Central memory CD8-positive, alpha-beta T cell (primary cell): ENCODE measurements at regions not wholly inside any gene's neighbourhood (a gene's known extent, or its start where the extent isn't known, plus 50 kb on each side); places are given as distances from the start of the nearest gene placed in this dataset.
A peak's percentile ranks its signal among the peaks of the same experiment; 100 is the strongest.

Experiments used
- ATAC-seq: fragments of 150-1000 bp; cut with Tn5 transposase; replicated peaks from 2 replicates; pipeline ENCODE4 v1.10.0; 2022; ENCODE audit warnings: mild to moderate bottlenecking, moderate FRiP score, moderate number of reproducible peaks; ENCODE audit not compliant: poor library complexity, severe bottlenecking; ENCODE audit errors: extremely low read depth
- DNase-seq, 2 donors: peaks; one replicate each; pipeline ENCODE4 v3.0.0; 2021; ENCODE audit warnings: low spot score in 2 of 2
- H3K27ac Mint-ChIP-seq: one replicate; pipeline ENCODE4 v1.8.0; 2022; ENCODE audit warnings: low read depth, mild to moderate bottlenecking, moderate library complexity, mixed read lengths
- H3K27me3 Mint-ChIP-seq: one replicate; pipeline ENCODE4 v1.8.0; 2022; ENCODE audit warnings: mixed read lengths
- H3K36me3 Mint-ChIP-seq: one replicate; pipeline ENCODE4 v1.8.0; 2022; ENCODE audit warnings: mild to moderate bottlenecking, moderate library complexity, mixed read lengths; ENCODE audit not compliant: insufficient read depth
- H3K4me1 Mint-ChIP-seq: one replicate; pipeline ENCODE4 v1.8.0; 2022; ENCODE audit warnings: mixed read lengths
- H3K4me3 Mint-ChIP-seq: one replicate; pipeline ENCODE4 v1.8.0; 2022; ENCODE audit warnings: mild to moderate bottlenecking, moderate library complexity, mixed read lengths
- H3K9me3 Mint-ChIP-seq: one replicate; pipeline ENCODE4 v1.8.0; 2022; ENCODE audit warnings: mixed read lengths

DNA sequence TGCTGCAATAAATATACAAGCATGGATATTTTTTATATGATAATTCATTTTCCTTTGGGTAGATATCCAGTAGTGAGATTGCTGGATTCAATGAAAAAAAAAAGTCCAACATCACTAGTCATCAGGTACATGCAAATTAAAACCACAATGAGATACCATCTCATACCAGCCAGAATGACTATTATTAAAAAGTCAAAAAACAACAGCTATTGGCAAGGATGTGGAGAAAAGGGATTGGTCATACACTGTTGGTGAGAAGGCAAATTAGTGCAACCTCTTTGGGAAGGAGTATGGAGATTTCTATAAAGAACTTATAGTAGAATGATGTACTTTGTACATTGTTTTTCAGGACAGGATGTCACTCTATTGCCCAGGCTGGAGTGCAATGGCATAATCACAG, 531.2 kb upstream of the MGAT4C start:
- Mint-ChIP-seq H3K4me1 (no peaks in the 10 kb centered on the region), H3K27me3 (no peaks in the 10 kb centered on the region), H3K4me3 (no peak overlapping the region), H3K9me3 (peaks cover 5% of the 10 kb centered on the region), H3K36me3 (no peaks in the 10 kb centered on the region), H3K27ac (no peak overlapping the region)
- ATAC-seq: no peak
- DNase-seq: no peak

DNA sequence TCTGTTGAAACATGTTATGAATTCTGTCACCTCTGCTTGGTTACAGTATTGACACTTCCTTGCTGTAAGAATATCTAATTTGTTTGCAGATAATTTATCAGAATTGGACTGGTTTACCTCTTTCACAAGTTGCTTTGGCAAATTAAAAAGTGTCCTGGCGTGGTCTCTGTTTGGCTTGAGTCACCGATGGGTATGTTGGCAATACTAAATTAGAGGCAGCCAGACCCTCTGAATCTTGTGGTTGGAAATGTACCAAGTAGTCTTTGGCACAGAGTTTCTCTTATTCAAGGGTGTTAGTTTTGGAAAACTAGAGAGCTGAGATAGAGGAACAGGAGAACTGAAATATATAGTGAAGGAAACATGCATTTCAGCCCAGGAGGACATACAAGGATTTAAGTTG, 521.1 kb upstream of the MGAT4C start:
- peaks cover 12% of the 10 kb centered on the region for H3K9me3 Mint-ChIP-seq
- no peak overlapping the region for H3K4me3 Mint-ChIP-seq
- no peaks in the 10 kb centered on the region for H3K36me3 Mint-ChIP-seq
- H3K27me3 Mint-ChIP-seq: no peaks in the 10 kb centered on the region
- DNase-seq (no peak), ATAC-seq (no peak)
- no peaks in the 10 kb centered on the region for H3K4me1 Mint-ChIP-seq
- H3K27ac Mint-ChIP-seq: no peak overlapping the region

DNA sequence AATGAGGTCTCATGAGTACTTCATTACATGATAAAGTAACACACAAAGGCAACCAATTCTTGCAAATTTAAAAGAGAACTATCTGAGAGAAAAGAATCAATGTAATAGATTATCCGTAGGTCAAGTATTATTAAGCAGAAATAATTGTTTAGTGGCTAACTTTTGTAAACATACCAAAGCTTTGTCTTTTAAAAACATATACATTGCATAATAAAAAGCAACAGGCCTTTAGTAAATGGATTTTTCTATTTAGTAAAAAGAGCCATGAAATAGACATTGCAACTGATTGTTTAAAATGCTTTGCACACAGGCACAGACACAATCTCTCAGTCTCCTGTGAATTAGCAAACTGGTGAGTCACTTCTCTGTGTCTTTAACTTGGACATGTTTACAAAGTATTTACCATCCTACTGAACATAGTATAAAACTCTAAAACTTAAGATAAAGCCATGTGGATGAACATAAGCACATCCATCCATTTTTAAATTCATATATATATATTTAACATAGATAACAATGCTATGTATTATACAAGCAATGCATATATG, 518.7 kb upstream of the MGAT4C start:
- H3K4me3 Mint-ChIP-seq: no peak overlapping the region
- no peak for ATAC-seq
- no peak for DNase-seq

DNA sequence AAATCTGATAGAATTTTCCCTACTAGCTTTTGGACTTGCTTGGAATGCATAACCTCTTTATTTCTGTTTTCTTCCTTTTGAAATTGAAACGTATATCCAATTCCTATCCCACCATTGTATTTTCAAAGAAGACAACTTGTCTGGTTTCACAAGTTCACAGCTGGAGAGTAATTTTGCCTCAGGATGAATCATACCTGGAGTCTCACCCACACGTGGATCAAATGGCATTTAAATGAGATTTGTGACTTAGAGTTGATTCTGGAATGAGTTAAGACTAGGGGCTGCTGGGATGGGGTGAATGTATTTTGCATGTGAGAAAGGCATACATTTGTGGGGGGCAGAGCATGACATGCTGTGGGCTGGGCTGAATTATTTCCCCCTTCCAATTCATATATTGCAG, 516.5 kb upstream of the MGAT4C start:
- DNase-seq (no peak), ATAC-seq (no peak)
- Mint-ChIP-seq H3K36me3 (no peaks in the 10 kb centered on the region), H3K4me3 (no peak overlapping the region), H3K27ac (no peak overlapping the region), H3K9me3 (peaks cover 6% of the 10 kb centered on the region), H3K4me1 (no peaks in the 10 kb centered on the region), H3K27me3 (no peaks in the 10 kb centered on the region)

More for the DNA sequence above, 518.7 kb upstream of the MGAT4C start:
- H3K27ac Mint-ChIP-seq: no peak overlapping the region
- H3K9me3 Mint-ChIP-seq: peaks cover 6% of the 10 kb centered on the region
- no peaks in the 10 kb centered on the region for H3K27me3 Mint-ChIP-seq
- H3K4me1 Mint-ChIP-seq: no peaks in the 10 kb centered on the region
- H3K36me3 Mint-ChIP-seq: no peaks in the 10 kb centered on the region

DNA sequence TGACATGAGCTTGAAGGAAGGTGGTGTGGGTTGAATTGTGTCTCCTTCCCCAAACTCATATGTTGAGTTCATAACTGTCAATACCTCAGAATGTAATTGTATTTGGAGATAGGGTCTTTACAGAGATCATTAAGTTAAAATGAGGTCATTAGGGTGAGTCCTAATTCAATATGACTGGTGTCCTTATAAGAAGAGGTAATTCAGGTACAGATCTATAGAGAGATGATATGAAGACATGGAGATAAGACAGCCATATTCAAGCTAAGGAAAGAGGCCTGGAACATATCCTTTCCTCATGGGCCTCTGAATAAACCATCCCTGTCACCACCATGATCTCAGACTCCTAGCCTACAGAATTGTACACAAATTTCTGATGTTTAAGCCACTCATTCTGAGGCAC, 514.7 kb upstream of the MGAT4C start:
- peak; percentile 19 for ATAC-seq
- Mint-ChIP-seq H3K36me3 (no peaks in the 10 kb centered on the region), H3K27me3 (no peaks in the 10 kb centered on the region)

DNA sequence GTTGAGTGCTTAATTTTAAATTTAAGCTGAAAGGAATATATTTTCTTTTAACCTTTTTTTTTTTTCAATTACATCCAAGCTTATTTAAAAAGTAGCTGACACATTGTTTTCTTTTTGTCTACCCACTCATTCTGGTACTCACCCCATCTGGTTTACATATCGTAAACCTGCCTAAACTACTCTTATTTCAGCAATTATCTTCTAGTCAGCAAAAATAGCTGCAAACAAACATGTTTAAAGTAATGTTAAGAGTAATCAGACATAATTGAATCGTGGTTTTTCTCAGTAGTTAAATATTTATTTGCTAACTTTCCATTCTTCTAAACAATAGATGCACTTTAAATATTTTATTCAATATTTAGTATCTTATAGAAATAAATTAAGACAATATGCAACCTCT, 492.7 kb upstream of the MGAT4C start:
- ATAC-seq (no peak), DNase-seq (no peak)
- no peak overlapping the region for H3K4me3 Mint-ChIP-seq
- no peaks in the 10 kb centered on the region for H3K36me3 Mint-ChIP-seq
- no peak overlapping the region for H3K27ac Mint-ChIP-seq
- H3K4me1 Mint-ChIP-seq: no peaks in the 10 kb centered on the region
- H3K9me3 Mint-ChIP-seq: peaks cover 23% of the 10 kb centered on the region
- H3K27me3 Mint-ChIP-seq: no peaks in the 10 kb centered on the region

More for the DNA sequence above, 514.7 kb upstream of the MGAT4C start:
- no peak for DNase-seq
- no peaks in the 10 kb centered on the region for H3K4me1 Mint-ChIP-seq
- no peak overlapping the region for H3K4me3 Mint-ChIP-seq
- H3K27ac Mint-ChIP-seq: no peak overlapping the region
- peaks cover 6% of the 10 kb centered on the region for H3K9me3 Mint-ChIP-seq

DNA sequence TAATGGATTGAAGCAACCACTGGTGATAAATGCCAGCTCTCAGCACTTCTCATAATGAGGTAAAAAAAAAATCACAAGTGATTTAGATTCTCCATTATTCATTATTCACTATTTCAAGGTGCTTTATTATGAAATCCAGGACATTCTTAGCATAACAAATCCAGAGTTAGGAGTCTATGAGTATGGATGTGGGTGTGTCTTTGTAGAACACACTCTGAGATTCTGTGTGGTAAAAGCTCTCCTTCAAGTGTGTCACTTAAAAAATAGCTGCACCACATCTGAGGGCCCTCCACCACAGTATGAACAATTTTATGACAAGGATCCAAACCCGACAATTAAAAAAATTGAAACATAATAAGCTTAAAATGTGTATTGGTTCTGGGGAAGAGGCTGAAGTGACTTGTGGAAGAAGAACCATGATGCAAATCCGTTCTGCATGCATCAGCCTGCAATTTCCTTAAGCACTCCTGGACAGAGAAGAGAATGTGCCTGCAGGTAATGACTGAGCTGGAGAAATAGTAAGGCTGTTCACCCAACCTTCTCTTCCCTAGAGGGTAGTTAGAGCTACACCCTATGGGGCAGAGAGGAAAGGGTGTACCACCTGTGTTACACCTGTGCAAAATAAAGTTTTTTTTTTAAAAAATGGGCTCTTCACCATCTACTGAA, 488.5 kb upstream of the MGAT4C start:
- H3K4me3 Mint-ChIP-seq: no peak overlapping the region
- DNase-seq (no peak), ATAC-seq (no peak)
- H3K36me3 Mint-ChIP-seq: no peaks in the 10 kb centered on the region
- no peaks in the 10 kb centered on the region for H3K27me3 Mint-ChIP-seq
- peaks cover 16% of the 10 kb centered on the region for H3K9me3 Mint-ChIP-seq
- no peak overlapping the region for H3K27ac Mint-ChIP-seq
- no peaks in the 10 kb centered on the region for H3K4me1 Mint-ChIP-seq

DNA sequence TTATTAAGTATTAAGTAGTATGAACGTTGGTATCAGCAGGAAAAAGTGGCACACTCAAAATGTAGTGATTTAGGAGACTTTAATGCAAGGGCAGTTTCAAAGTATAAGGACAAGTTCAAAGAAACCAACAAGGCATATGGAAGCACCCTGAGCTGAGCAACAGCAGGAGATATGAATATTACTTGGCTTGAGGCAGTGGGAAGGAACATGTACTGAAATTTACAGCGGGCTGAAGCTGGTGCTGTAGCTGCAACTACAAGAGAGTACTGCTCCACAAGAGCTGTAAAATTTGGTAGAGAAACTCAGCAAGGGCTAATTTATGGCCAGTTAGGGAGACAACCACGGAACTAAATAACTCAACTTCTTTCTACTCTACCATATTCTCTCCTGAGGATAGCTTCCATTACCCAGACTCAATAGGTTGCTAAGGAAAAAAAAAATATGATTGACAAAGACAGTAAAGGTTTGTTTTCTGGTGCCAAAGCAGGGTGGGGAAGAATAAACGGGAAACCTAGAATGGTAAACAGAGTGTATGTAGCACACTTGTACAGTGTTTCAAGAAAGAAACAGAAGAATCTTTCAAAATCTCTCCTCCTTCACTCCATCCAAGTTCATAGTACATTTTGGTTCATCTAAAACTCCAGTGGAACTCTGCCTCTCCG, 487.8 kb upstream of the MGAT4C start:
- no peaks in the 10 kb centered on the region for H3K27me3 Mint-ChIP-seq
- peaks cover 16% of the 10 kb centered on the region for H3K9me3 Mint-ChIP-seq
- ATAC-seq: no peak
- no peak overlapping the region for H3K4me3 Mint-ChIP-seq
- no peaks in the 10 kb centered on the region for H3K36me3 Mint-ChIP-seq
- DNase-seq: no peak
- H3K4me1 Mint-ChIP-seq: no peaks in the 10 kb centered on the region
- H3K27ac Mint-ChIP-seq: no peak overlapping the region

DNA sequence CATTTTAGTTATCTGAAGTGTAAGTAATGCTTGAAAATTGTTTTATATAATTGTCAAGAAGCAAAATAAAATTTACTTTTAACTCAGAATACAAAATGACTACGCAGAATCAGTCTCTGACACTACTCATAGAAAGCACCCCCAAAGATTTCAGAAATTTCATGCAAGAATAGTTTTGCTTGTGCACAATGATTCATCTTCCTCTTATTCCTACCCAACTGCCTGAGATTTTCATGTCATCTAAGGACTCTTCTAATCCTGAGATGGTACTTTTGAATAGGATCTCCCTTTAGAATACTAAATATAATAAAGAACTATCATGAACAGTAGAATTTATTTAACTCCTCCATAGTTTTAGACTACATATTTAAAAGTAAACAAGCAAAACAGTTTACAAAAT, 485.3 kb upstream of the MGAT4C start:
- H3K27me3 Mint-ChIP-seq: no peaks in the 10 kb centered on the region
- peaks cover 8% of the 10 kb centered on the region for H3K9me3 Mint-ChIP-seq
- DNase-seq (no peak), ATAC-seq (no peak)
- H3K4me3 Mint-ChIP-seq: no peak overlapping the region
- H3K27ac Mint-ChIP-seq: no peak overlapping the region
- H3K4me1 Mint-ChIP-seq: no peaks in the 10 kb centered on the region
- no peaks in the 10 kb centered on the region for H3K36me3 Mint-ChIP-seq

DNA sequence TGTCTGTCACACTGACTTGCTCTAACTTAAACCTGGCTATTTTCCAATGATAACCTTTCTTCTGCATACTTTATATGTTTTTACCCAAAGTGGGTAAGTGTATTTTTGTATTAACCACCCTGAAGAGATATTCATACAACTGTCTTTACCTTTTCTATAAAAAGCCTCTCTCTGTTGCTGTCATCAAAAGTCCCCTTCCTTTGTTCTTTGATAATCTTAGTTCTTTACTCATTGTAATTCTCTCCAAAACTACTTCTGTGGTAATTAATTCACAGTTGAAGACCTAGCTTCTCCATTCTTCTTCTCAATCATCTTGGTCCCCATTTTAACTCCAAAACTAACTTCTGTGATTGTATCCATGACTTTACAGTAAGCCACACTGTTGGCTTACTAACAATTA, 479.7 kb upstream of the MGAT4C start:
- Mint-ChIP-seq H3K36me3 (no peaks in the 10 kb centered on the region), H3K27ac (no peak overlapping the region)
- ATAC-seq: no peak

DNA sequence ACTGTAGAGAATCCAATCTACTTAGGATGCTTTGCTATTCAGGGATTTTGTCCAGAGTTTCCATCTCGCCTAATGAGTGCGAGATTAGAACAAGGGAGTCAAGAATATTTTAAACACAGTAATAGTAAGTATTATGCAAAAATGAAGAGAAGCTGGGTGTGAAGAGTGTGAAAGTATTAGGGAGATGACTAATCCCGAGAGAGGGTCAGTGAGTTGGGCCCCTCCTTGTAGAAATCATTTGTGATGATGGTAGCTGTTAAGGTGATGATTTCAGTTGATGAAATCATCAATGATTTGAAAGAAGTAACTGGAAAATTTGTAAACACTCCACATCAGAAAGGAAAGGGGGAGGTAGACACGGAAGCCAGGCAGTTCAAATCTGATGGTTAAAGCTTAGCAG, 478.9 kb upstream of the MGAT4C start:
- Mint-ChIP-seq H3K27ac (no peak overlapping the region), H3K36me3 (no peaks in the 10 kb centered on the region), H3K4me3 (no peak overlapping the region), H3K4me1 (no peaks in the 10 kb centered on the region), H3K27me3 (no peaks in the 10 kb centered on the region), H3K9me3 (no peaks in the 10 kb centered on the region)
- ATAC-seq: no peak
- no peak for DNase-seq

More for the DNA sequence above, 479.7 kb upstream of the MGAT4C start:
- H3K4me3 Mint-ChIP-seq: no peak overlapping the region
- DNase-seq: no peak
- H3K9me3 Mint-ChIP-seq: no peaks in the 10 kb centered on the region
- H3K27me3 Mint-ChIP-seq: no peaks in the 10 kb centered on the region
- H3K4me1 Mint-ChIP-seq: no peaks in the 10 kb centered on the region

DNA sequence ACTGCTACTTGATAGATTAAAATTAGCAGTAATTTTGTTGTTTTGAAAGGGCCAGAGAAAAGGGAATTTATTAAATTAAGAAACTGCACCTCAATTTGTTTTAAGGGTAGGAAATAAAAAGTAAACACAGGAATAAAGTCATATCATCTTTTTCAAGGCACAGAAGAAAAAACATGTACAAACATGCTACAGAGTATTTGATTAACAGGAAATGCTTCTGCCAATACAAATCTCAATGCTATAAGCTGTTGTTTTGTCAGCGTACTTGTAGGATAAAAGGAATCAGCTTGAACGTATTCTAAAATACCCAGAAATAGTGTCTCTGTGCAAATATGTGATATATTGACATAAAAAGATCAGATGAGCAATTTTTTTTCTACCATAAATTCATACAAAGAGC, 474.0 kb upstream of the MGAT4C start:
- H3K4me1 Mint-ChIP-seq: no peaks in the 10 kb centered on the region
- no peak overlapping the region for H3K27ac Mint-ChIP-seq
- no peak for ATAC-seq
- no peaks in the 10 kb centered on the region for H3K9me3 Mint-ChIP-seq
- DNase-seq: no peak
- H3K4me3 Mint-ChIP-seq: no peak overlapping the region
- no peaks in the 10 kb centered on the region for H3K27me3 Mint-ChIP-seq
- no peaks in the 10 kb centered on the region for H3K36me3 Mint-ChIP-seq

DNA sequence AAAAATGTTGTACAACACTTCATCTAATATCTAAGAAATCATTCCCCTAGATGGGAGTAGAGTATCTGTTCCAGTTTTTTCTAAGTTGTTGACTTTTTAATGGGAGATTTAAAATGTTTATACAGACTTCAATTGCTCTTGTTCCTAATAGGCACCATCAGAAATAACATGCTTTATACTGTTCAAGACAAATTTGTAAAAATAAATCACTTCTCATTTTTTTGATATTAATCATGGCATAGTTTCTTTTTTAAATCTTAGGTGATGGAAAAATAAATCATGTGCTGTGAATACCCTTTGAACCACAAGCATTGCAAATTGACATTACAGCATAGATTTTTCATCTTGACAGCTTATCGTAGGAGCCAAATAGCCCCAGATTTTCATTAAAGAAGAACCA, 473.5 kb upstream of the MGAT4C start:
- no peak for DNase-seq
- no peak overlapping the region for H3K4me3 Mint-ChIP-seq
- no peaks in the 10 kb centered on the region for H3K36me3 Mint-ChIP-seq
- no peaks in the 10 kb centered on the region for H3K4me1 Mint-ChIP-seq
- no peak overlapping the region for H3K27ac Mint-ChIP-seq
- no peaks in the 10 kb centered on the region for H3K9me3 Mint-ChIP-seq
- ATAC-seq: no peak
- no peaks in the 10 kb centered on the region for H3K27me3 Mint-ChIP-seq
